Neural crest cell (in vitro differentiated cells): ENCODE measurements at regions not wholly inside any gene's neighbourhood (a gene's known extent, or its start where the extent isn't known, plus 50 kb on each side); places are given as distances from the start of the nearest gene placed in this dataset.
"Not testable (repeated sequence)": the region's sequence is repeated elsewhere in the genome, so short reads cannot be mapped to it uniquely, and the experiment has no call there.

Experiments used
- DNase-seq: peaks from one replicate; pipeline ENCODE4 v3.0.0; 2021; ENCODE audit warnings: low read depth, mixed read lengths, low spot score
- H3K27ac Mint-ChIP-seq: one replicate; pipeline ENCODE4 v1.8.0; 2021; ENCODE audit warnings: mild to moderate bottlenecking, mixed read lengths; ENCODE audit not compliant: unreplicated experiment
- H3K27me3 Mint-ChIP-seq: 2 replicates; pipeline ENCODE4 v1.8.0; 2021; ENCODE audit warnings: low read depth, mild to moderate bottlenecking, mixed read lengths
- H3K36me3 Mint-ChIP-seq: 2 replicates; pipeline ENCODE4 v1.8.0; 2021; ENCODE audit warnings: low read depth, mild to moderate bottlenecking, mixed read lengths
- H3K4me1 Mint-ChIP-seq: 2 replicates; pipeline ENCODE4 v1.8.0; 2021; ENCODE audit warnings: mixed read lengths
- H3K4me3 Mint-ChIP-seq: one replicate; pipeline ENCODE4 v1.8.0; 2021; ENCODE audit warnings: mild to moderate bottlenecking, mixed read lengths
- H3K9me3 Mint-ChIP-seq: 2 replicates; pipeline ENCODE4 v1.8.0; 2021; ENCODE audit warnings: mixed read lengths
- TF ChIP-seq, protein P1 (sequence below): fragments of 200-600 bp; sonication (generic); conservative IDR thresholded peaks from 2 replicates; pipeline ENCODE4 v1.5.0; 2021; ENCODE audit warnings: antibody characterized with exemption, mild to moderate bottlenecking

DNA sequence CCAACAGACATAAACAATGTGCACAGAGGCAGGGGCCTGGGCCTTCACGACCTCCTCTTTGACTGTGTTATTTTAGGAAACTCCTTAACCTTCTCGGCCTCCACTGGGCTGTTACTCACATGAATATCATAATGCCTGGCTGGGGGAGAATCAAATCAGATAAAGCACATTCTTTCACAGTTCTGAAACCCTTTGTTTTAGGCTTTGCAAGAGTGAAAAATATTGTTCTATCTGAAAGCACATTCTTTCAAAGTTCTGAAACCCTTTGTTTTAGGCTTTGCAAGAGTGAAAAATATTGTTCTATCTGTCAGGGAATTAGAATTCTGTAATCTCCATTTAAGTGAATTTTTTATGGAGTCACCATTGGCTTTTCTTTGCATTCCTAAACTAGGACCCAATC is 50.7 kb upstream of the SYNDIG1 start:
- no peak for DNase-seq
- Mint-ChIP-seq H3K4me1 (peaks cover 11% of the 10 kb centered on the region), H3K4me3 (no peak overlapping the region), H3K9me3 (peaks cover 3% of the 10 kb centered on the region), H3K27ac (no peak overlapping the region), H3K27me3 (peaks cover 4% of the 10 kb centered on the region), H3K36me3 (peaks cover 2% of the 10 kb centered on the region)
- TF ChIP-seq, protein P1, sequence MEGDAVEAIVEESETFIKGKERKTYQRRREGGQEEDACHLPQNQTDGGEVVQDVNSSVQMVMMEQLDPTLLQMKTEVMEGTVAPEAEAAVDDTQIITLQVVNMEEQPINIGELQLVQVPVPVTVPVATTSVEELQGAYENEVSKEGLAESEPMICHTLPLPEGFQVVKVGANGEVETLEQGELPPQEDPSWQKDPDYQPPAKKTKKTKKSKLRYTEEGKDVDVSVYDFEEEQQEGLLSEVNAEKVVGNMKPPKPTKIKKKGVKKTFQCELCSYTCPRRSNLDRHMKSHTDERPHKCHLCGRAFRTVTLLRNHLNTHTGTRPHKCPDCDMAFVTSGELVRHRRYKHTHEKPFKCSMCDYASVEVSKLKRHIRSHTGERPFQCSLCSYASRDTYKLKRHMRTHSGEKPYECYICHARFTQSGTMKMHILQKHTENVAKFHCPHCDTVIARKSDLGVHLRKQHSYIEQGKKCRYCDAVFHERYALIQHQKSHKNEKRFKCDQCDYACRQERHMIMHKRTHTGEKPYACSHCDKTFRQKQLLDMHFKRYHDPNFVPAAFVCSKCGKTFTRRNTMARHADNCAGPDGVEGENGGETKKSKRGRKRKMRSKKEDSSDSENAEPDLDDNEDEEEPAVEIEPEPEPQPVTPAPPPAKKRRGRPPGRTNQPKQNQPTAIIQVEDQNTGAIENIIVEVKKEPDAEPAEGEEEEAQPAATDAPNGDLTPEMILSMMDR = no peak

DNA sequence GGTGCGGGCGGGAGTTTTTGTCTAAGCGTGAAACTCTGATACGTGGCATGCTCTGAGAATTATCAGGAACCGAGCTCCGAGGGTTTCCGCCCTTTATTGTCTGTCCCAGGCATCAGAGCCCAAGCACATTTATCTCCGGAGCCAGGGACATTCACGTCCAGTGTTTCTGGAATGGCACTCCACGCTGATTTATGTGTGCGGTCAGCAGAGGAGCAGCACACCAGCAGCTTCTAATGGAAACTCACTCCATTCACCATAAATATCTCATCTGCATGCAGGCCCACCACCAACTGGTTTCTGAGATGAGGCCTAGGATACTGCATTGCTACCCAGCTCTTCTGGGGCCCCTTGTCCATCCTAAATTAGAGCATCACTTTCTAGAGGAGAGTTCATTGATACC is 51.9 kb upstream of the SYNDIG1 start:
- TF ChIP-seq, protein P1 = no peak
- no peak for DNase-seq
- Mint-ChIP-seq H3K36me3 (peaks cover 2% of the 10 kb centered on the region), H3K27ac (no peak overlapping the region), H3K9me3 (peaks cover 3% of the 10 kb centered on the region), H3K4me1 (peaks cover 6% of the 10 kb centered on the region), H3K4me3 (no peak overlapping the region), H3K27me3 (no peaks in the 10 kb centered on the region)

DNA sequence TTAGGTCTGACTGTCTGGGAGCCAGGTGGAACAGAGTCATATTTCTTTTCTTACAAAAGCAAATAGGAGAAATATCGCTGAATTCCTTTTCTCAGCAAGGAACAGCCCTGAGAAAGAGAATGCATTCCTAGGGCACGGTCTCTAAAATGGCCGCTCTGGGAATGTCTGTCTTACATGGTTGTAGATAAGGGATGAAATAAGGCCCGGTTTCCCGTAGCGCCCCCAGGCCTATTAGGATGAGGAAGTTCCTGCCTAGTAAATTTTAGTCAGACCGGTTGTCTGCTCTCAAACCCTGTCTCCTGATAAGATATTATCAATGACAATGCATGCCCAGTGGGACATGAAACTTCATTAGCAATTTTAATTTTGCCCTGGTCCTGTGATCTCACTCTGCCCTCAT is 54.0 kb upstream of the SYNDIG1 start:
- H3K4me1 Mint-ChIP-seq, H3K9me3 Mint-ChIP-seq, H3K4me3 Mint-ChIP-seq, H3K27ac Mint-ChIP-seq, DNase-seq, H3K27me3 Mint-ChIP-seq, H3K36me3 Mint-ChIP-seq: not testable (repeated sequence)

DNA sequence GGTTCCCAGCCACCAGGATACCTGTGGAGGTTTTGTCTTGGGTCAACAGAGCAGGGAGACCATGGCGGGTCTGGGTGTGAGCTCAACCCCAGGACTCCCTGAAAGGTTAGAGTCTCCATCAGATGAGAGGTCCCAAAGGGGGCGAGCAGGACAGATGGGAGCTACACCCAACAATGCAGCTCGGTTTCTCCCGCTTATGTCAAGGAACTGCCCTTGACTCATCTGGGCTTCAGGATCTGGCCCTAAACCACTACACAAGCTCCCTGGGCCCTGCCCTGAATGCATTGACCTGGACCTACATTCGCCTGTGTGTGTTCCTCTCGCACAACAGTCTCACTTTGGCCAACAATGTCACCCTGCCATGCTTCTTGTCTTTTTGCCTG is 57.6 kb upstream of the SYNDIG1 start:
- peaks cover 1% of the 10 kb centered on the region for H3K9me3 Mint-ChIP-seq
- no peak overlapping the region for H3K4me3 Mint-ChIP-seq
- H3K27me3 Mint-ChIP-seq = peaks cover 5% of the 10 kb centered on the region
- no peak for DNase-seq
- H3K4me1 Mint-ChIP-seq = no peaks in the 10 kb centered on the region
- H3K27ac Mint-ChIP-seq = no peak overlapping the region
- H3K36me3 Mint-ChIP-seq = peaks cover under 1% of the 10 kb centered on the region
- TF ChIP-seq, protein P1 = no peak

DNA sequence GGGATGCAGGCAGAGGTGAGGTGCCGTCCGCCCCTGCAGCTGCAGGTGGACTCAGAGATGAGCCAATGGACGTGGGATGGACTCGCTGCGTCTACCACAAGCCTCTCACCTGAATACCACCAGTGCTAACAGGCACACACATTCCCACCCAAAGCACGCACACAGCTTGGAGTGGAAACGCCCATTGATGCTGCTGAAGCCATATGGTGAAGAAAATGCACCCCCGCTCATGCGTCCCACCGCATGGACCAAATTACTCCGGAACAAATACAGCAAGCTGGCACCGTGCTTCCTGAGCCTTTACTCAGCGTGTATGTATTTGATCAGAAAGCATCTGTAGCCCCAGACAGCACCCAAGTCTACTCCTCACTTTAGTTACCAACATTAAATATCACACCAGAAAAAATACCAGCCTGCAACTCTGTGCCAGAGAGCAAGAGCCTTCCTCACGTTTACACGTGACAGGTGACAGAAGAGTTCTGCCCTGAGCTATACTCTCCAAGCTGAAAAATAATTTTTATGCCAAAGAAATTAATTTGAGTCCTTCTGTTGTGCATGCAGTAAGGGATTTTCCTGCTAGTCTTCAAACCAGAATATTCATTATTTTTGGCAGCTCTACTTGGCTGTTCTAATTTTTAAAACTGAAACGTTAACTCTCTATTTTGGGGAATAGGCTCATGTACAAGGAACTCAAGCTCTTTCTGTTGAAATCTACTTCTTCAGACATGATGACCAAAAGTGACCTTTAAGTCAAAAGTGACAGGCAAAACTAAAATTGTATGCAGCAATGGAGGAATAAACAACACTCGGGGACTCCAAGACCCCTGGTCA is 58.2 kb upstream of the SYNDIG1 start:
- H3K27me3 Mint-ChIP-seq = peaks cover 5% of the 10 kb centered on the region
- TF ChIP-seq, protein P1 = no peak
- H3K4me3 Mint-ChIP-seq = no peak overlapping the region
- no peaks in the 10 kb centered on the region for H3K9me3 Mint-ChIP-seq
- no peaks in the 10 kb centered on the region for H3K36me3 Mint-ChIP-seq
- no peaks in the 10 kb centered on the region for H3K4me1 Mint-ChIP-seq
- DNase-seq = no peak
- no peak overlapping the region for H3K27ac Mint-ChIP-seq

DNA sequence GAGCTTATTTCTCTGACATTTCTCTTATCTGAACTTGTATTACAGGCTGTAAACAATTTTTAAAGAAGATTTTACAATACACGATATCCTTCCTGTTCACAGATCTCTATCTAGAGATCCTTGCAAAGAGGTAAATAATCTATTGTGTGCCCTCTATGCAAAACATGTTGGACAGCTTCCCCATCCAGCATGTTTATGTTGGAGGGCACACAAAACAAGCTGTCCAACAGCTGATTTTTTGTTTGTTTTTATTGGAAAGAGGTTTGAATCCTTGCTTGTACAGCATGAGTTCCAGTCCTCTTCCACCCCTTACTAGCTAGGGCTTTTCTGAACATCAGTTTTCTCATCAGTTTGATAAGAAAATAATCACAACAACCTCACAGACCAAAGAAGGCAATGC is 62.3 kb upstream of the SYNDIG1 start:
- H3K9me3 Mint-ChIP-seq = no peaks in the 10 kb centered on the region
- H3K4me1 Mint-ChIP-seq = no peaks in the 10 kb centered on the region
- peaks cover 12% of the 10 kb centered on the region for H3K27me3 Mint-ChIP-seq
- no peaks in the 10 kb centered on the region for H3K36me3 Mint-ChIP-seq
- DNase-seq = no peak
- TF ChIP-seq, protein P1 = no peak
- H3K27ac Mint-ChIP-seq = no peak overlapping the region
- no peak overlapping the region for H3K4me3 Mint-ChIP-seq
